H1 (cell line): ENCODE measurements at regions not wholly inside any gene's neighbourhood (a gene's known extent, or its start where the extent isn't known, plus 50 kb on each side); places are given as distances from the start of the nearest gene placed in this dataset.

Experiments used
- CTCF ChIA-PET: fragments of 300-600 bp; sonication (Branson Sonifier 250); formaldehyde crosslinking; loops from one replicate; lab custom pipeline; 2021; ENCODE audit not compliant: partially characterized antibody; lab: Charles Lee
- POLR2A ChIA-PET: fragments of 300-600 bp; sonication (Branson Sonifier 250); formaldehyde crosslinking; loops from one replicate; lab custom pipeline; 2021; ENCODE audit warnings: inconsistent platforms; ENCODE audit not compliant: partially characterized antibody; lab: Charles Lee
- DNase-seq, 2 experiments: peaks; one replicate each; pipeline versions ENCODE4 v3.0.0 to v3.0.0-alpha.2; 2010 to 2022; ENCODE audit warnings: low spot score in 2 of 2, low read depth in 1 of 2, mixed read lengths in 1 of 2
- FAIRE-seq: peaks from 2 replicates; lab custom pipeline; 2011; peaks lifted over from hg19 to GRCh38; lab: Jason Lieb, UNC
- H2AFZ ChIP-seq: 2 replicates; pipeline ENCODE4 v1.8.1; 2012; ENCODE audit warnings: low read length, inconsistent platforms
- H2AK5ac ChIP-seq: 2 replicates; pipeline ENCODE4 v1.6.1; 2013; ENCODE audit warnings: low read depth, low read length
- H2BK120ac ChIP-seq: replicated peaks from 2 replicates; pipeline ENCODE3; 2013; ENCODE audit warnings: low read depth, low read length, inconsistent platforms
- H2BK12ac ChIP-seq: 2 replicates; pipeline ENCODE4 v1.6.1; 2013; ENCODE audit warnings: low read depth, low read length
- H2BK15ac ChIP-seq: 2 replicates; pipeline ENCODE4 v1.6.1; 2013; ENCODE audit warnings: low read length
- H2BK20ac ChIP-seq: 2 replicates; pipeline ENCODE4 v1.6.1; 2013; ENCODE audit warnings: low read length
- H2BK5ac ChIP-seq: 2 replicates; pipeline ENCODE4 v1.6.1; 2013; ENCODE audit warnings: low read depth, low read length
- H3K14ac ChIP-seq: 2 replicates; pipeline ENCODE4 v1.6.1; 2013; ENCODE audit warnings: inconsistent platforms; ENCODE audit not compliant: insufficient read length
- H3K18ac ChIP-seq: 2 replicates; pipeline ENCODE4 v1.6.1; 2013; ENCODE audit warnings: low read length; ENCODE audit errors: extremely low read depth
- H3K23ac ChIP-seq: 2 replicates; pipeline ENCODE4 v1.6.1; 2013; ENCODE audit warnings: inconsistent platforms; ENCODE audit not compliant: insufficient read length
- H3K23me2 ChIP-seq: 2 replicates; pipeline ENCODE4 v1.6.1; 2013; ENCODE audit warnings: low read depth, low read length
- H3K27ac ChIP-seq: 2 replicates; pipeline ENCODE4 v1.6.1; 2011; ENCODE audit warnings: low read depth, low read length, inconsistent platforms
- H3K27me3 ChIP-seq, 4 experiments: replicated peaks in 1 of 4; 1 replicate in 1 of 4; 2 replicates in 3 of 4; pipeline versions ENCODE4 v1.6.1 to v1.8.1; 2011 to 2013; ENCODE audit warnings: low read length in 3 of 4, mild to moderate bottlenecking in 3 of 4, inconsistent platforms in 2 of 4, mixed read lengths in 2 of 4, moderate library complexity in 1 of 4; ENCODE audit not compliant: control insufficient read depth in 3 of 4, insufficient read depth in 3 of 4; ENCODE audit errors: extremely low read depth in 1 of 4
- H3K36me3 ChIP-seq, 4 experiments: 2 replicates each; pipeline versions ENCODE4 v1.6.1 to v1.8.1; 2011 to 2013; ENCODE audit warnings: mild to moderate bottlenecking in 4 of 4, low read length in 3 of 4, moderate library complexity in 2 of 4, control low read depth in 1 of 4, inconsistent platforms in 1 of 4; ENCODE audit not compliant: insufficient read depth in 4 of 4, control insufficient read depth in 2 of 4
- H3K4ac ChIP-seq: replicated peaks from 2 replicates; pipeline ENCODE3; 2013; ENCODE audit warnings: low read length, low read depth, mixed read lengths, inconsistent platforms; ENCODE audit not compliant: insufficient read length
- H3K4me1 ChIP-seq, 4 experiments: replicated peaks in 1 of 4; 1 replicate in 1 of 4; 2 replicates in 3 of 4; pipeline versions ENCODE4 v1.6.1 to v1.8.1; 2011 to 2013; ENCODE audit warnings: low read length in 3 of 4, inconsistent platforms in 2 of 4, mixed read lengths in 1 of 4; ENCODE audit not compliant: insufficient read depth in 4 of 4, control insufficient read depth in 3 of 4
- H3K4me2 ChIP-seq, 2 experiments: 2 replicates each; pipeline versions ENCODE4 v1.6.1 to v1.8.1; 2011 to 2013; ENCODE audit warnings: low read depth in 2 of 2, low read length in 2 of 2, control low read depth in 1 of 2, inconsistent platforms in 1 of 2, mild to moderate bottlenecking in 1 of 2; ENCODE audit not compliant: insufficient read depth in 1 of 2
- H3K4me3 ChIP-seq, 4 experiments: fragments of 200-600, 300-600 bp in 1 of 4; sonication (generic), shearing (Covaris generic), sonication (Bioruptor Twin) in 1 of 4; 2 replicates each; pipeline versions ENCODE4 v1.5.1 to v1.8.1; 2011 to 2016; ENCODE audit warnings: low read length in 4 of 4, low read depth in 3 of 4, control low read depth in 2 of 4, inconsistent platforms in 2 of 4, mild to moderate bottlenecking in 2 of 4, mixed read lengths in 1 of 4, moderate library complexity in 1 of 4; ENCODE audit not compliant: insufficient read depth in 2 of 4; ENCODE audit errors: extremely low read depth in 1 of 4
- H3K56ac ChIP-seq: replicated peaks from 2 replicates; pipeline ENCODE3; 2013; ENCODE audit warnings: low read depth, mild to moderate bottlenecking, mixed read lengths, low read length, inconsistent platforms; ENCODE audit not compliant: insufficient read length
- H3K79me1 ChIP-seq: 2 replicates; pipeline ENCODE4 v1.6.1; 2013; ENCODE audit warnings: low read depth, low read length, control low read depth
- H3K79me2 ChIP-seq, 2 experiments: 2 replicates each; pipeline versions ENCODE4 v1.6.1 to v1.8.1; 2012 to 2013; ENCODE audit warnings: low read length in 2 of 2, mild to moderate bottlenecking in 2 of 2, inconsistent platforms in 1 of 2; ENCODE audit not compliant: insufficient read depth in 2 of 2, control insufficient read depth in 1 of 2
- H3K9ac ChIP-seq, 4 experiments: replicated peaks in 1 of 4; 1 replicate in 1 of 4; 2 replicates in 3 of 4; pipeline versions ENCODE4 v1.6.1 to v1.8.1; 2011 to 2013; ENCODE audit warnings: low read depth in 3 of 4, low read length in 3 of 4, control low read depth in 2 of 4, mild to moderate bottlenecking in 2 of 4, moderate library complexity in 2 of 4, inconsistent platforms in 1 of 4; ENCODE audit errors: extremely low read depth in 1 of 4
- H3K9me3 ChIP-seq, 2 experiments: 2 replicates each; pipeline versions ENCODE4 v1.6.1 to v1.8.1; 2012 to 2013; ENCODE audit warnings: mild to moderate bottlenecking in 2 of 2, moderate library complexity in 2 of 2, control low read depth in 1 of 2, inconsistent platforms in 1 of 2, low read depth in 1 of 2, low read length in 1 of 2, mixed read lengths in 1 of 2; ENCODE audit not compliant: insufficient read depth in 2 of 2
- H4K20me1 ChIP-seq, 2 experiments: replicated peaks in 1 of 2; 2 replicates each; pipeline versions ENCODE3 to v1.8.1; 2011 to 2013; ENCODE audit warnings: inconsistent platforms in 2 of 2, low read length in 2 of 2, mild to moderate bottlenecking in 1 of 2; ENCODE audit not compliant: insufficient read depth in 2 of 2, control insufficient read depth in 1 of 2
- H4K5ac ChIP-seq: 2 replicates; pipeline ENCODE4 v1.6.1; 2013; ENCODE audit warnings: low read length, low read depth, mixed read lengths, inconsistent platforms; ENCODE audit not compliant: insufficient read length
- H4K8ac ChIP-seq: 2 replicates; pipeline ENCODE4 v1.8.0; 2013; ENCODE audit warnings: mild to moderate bottlenecking, moderate library complexity, low read length, inconsistent platforms; ENCODE audit not compliant: insufficient read depth; ENCODE audit errors: extremely low read depth
- H4K91ac ChIP-seq: replicated peaks from 2 replicates; pipeline ENCODE3; 2013; ENCODE audit warnings: low read length, mixed read lengths, inconsistent platforms; ENCODE audit not compliant: insufficient read length
- FOSL1 ChIP-seq: IDR thresholded peaks from 2 replicates; pipeline ENCODE4 v1.6.1; 2011; ENCODE audit warnings: mild to moderate bottlenecking, low read depth, low read length, moderate library complexity; ENCODE audit not compliant: insufficient read depth
- GTF2F1 ChIP-seq: IDR thresholded peaks from 2 replicates; pipeline ENCODE4 v1.6.1; 2012; ENCODE audit warnings: low read depth, low read length, improper control_type of control experiment, borderline replicate concordance
- HDAC2 ChIP-seq, 2 experiments: fragments of 300-600 bp in 1 of 2; sonication (generic) in 1 of 2; IDR thresholded peaks; 2 replicates each; pipeline ENCODE4 v1.6.1; 2011 to 2012; ENCODE audit warnings: low read depth in 2 of 2, low read length in 2 of 2, mild to moderate bottlenecking in 2 of 2, moderate library complexity in 2 of 2, borderline replicate concordance in 1 of 2, inconsistent platforms in 1 of 2
- HDAC6 ChIP-seq: IDR thresholded peaks from one replicate; pipeline ENCODE4 v1.7.1; 2012; ENCODE audit warnings: low read depth, mild to moderate bottlenecking, inconsistent platforms, low read length, moderate library complexity
- KDM1A ChIP-seq: fragments of 200-600, 300-600 bp; sonication (generic); IDR thresholded peaks from 2 replicates; pipeline ENCODE4 v1.7.1; 2016; ENCODE audit warnings: mild to moderate bottlenecking, low read length, borderline replicate concordance
- KDM4A ChIP-seq: IDR thresholded peaks from one replicate; pipeline ENCODE4 v1.7.1; 2012; ENCODE audit warnings: low read depth, mild to moderate bottlenecking, moderate library complexity, low read length, inconsistent platforms; ENCODE audit not compliant: severe bottlenecking
- RNF2 ChIP-seq: fragments of 200-900, 300-1000 bp; sonication (generic); IDR thresholded peaks from 2 replicates; pipeline ENCODE4 v1.7.1; 2016; ENCODE audit warnings: borderline replicate concordance, low read depth, mild to moderate bottlenecking, antibody characterized with exemption, low read length; ENCODE audit not compliant: poor library complexity, severe bottlenecking; ENCODE audit errors: missing control alignments
- SRF ChIP-seq: IDR thresholded peaks from 2 replicates; pipeline ENCODE4 v1.6.1; 2011; ENCODE audit warnings: mild to moderate bottlenecking, low read depth, low read length, moderate library complexity
- TAF1 ChIP-seq: IDR thresholded peaks from 2 replicates; pipeline ENCODE4 v1.6.1; 2011; ENCODE audit warnings: mild to moderate bottlenecking, low read depth, low read length
- TCF12 ChIP-seq: IDR thresholded peaks from 2 replicates; pipeline ENCODE4 v1.6.1; 2011; ENCODE audit warnings: low read depth, mild to moderate bottlenecking, low read length
- ZNF274 ChIP-seq: IDR thresholded peaks from 2 replicates; pipeline ENCODE4 v1.7.0; 2012; ENCODE audit warnings: low read length, borderline replicate concordance; ENCODE audit errors: extremely low read depth
- WGBS, 2 experiments: shearing (Covaris generic) in 1 of 2; methylation state at CpG; one replicate each; pipeline versions ENCODE4 v1.1.6 to v1.1.7; 2013 to 2015; ENCODE audit warnings: low lambda C conversion rate in 2 of 2, mixed read lengths in 2 of 2, inconsistent platforms in 1 of 2, low coverage in 1 of 2, missing lambda C conversion rate in 1 of 2; ENCODE audit not compliant: insufficient replicate concordance in 2 of 2, insufficient coverage in 1 of 2, insufficient read length in 1 of 2; ENCODE audit errors: extremely low coverage in 1 of 2, missing lambda C conversion rate in 1 of 2; 5-methylcytosine and 5-hydroxymethylcytosine counted together
- TF ChIP-seq, protein P1 (sequence below), 3 experiments: IDR thresholded peaks; 1 replicate in 2 of 3; 2 replicates in 1 of 3; pipeline versions ENCODE4 v1.5.1 to v1.6.1; 2011; ENCODE audit warnings: low read length in 3 of 3, mild to moderate bottlenecking in 3 of 3, inconsistent platforms in 2 of 3, low read depth in 1 of 3, moderate library complexity in 1 of 3; ENCODE audit not compliant: insufficient read depth in 1 of 3; ENCODE audit errors: control extremely low read depth in 1 of 3

DNA sequence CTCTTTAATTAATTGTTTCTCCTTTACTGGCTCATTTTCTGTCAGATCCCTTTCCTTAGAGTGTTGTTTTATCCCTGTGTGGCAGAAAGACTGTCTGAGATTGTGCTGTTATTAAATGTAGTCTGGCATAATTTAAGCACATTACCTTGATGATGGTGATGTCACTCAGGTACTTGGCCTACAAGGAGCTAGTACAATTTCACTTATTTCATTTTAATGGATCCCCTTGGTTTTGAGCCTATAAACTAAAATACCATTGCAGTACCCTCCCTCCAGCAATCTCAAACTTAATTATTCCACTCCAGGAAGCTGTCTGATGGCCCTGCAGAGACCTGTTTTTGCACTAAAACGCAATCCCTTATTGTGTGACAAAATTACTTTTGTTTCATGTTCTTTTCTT, 968.6 kb downstream of the ADGRL3 start:
- H4K5ac ChIP-seq, result no peak overlapping the region
- H3K56ac ChIP-seq, result no peak overlapping the region
- H2BK120ac ChIP-seq, result no peak overlapping the region
- no peak for DNase-seq
- no peak overlapping the region for H3K23ac ChIP-seq
- H3K27ac ChIP-seq, result no peak overlapping the region
- H3K4me1 ChIP-seq, result peaks cover 0 to 2% (median 0%) of the 10 kb centered on the region in 4 experiments; a peak in 1 of 7 replicates
- H3K9me3 ChIP-seq, result no peaks in the 10 kb centered on the region
- 86% methylated on average over 1 of the region's 1 CpG; no CpG with 5 or more reads in 1 of the 2 experiments for WGBS, 2 experiments
- H3K23me2 ChIP-seq, result no peaks in the 10 kb centered on the region
- no peak overlapping the region for H2BK20ac ChIP-seq
- H2BK15ac ChIP-seq, result no peak overlapping the region
- no peaks in the 10 kb centered on the region for H4K20me1 ChIP-seq
- no peak overlapping the region for H3K4me3 ChIP-seq
- H3K79me1 ChIP-seq, result no peaks in the 10 kb centered on the region
- no peak overlapping the region for H3K4ac ChIP-seq
- no peak overlapping the region for H3K4me2 ChIP-seq
- H2AK5ac ChIP-seq, result no peak overlapping the region
- H4K91ac ChIP-seq, result no peak overlapping the region
- no peaks in the 10 kb centered on the region for H3K36me3 ChIP-seq
- no peak overlapping the region for H3K14ac ChIP-seq
- ChIA-PET POLR2A (no interaction called here), CTCF (no interaction called here)
- FAIRE-seq, result no peak
- no peaks in the 10 kb centered on the region for H3K27me3 ChIP-seq
- no peak overlapping the region for H3K18ac ChIP-seq
- H2AFZ ChIP-seq, result no peak overlapping the region
- H2BK5ac ChIP-seq, result no peak overlapping the region
- no peak overlapping the region for H3K9ac ChIP-seq
- no peaks in the 10 kb centered on the region for H3K79me2 ChIP-seq
- H2BK12ac ChIP-seq, result no peak overlapping the region
- H4K8ac ChIP-seq, result no peak overlapping the region
- TF ChIP-seq KDM4A, result no peak
- no peak for TF ChIP-seq RNF2
- no peak for TF ChIP-seq TCF12
- no peak for TF ChIP-seq GTF2F1
- TF ChIP-seq, protein P1, sequence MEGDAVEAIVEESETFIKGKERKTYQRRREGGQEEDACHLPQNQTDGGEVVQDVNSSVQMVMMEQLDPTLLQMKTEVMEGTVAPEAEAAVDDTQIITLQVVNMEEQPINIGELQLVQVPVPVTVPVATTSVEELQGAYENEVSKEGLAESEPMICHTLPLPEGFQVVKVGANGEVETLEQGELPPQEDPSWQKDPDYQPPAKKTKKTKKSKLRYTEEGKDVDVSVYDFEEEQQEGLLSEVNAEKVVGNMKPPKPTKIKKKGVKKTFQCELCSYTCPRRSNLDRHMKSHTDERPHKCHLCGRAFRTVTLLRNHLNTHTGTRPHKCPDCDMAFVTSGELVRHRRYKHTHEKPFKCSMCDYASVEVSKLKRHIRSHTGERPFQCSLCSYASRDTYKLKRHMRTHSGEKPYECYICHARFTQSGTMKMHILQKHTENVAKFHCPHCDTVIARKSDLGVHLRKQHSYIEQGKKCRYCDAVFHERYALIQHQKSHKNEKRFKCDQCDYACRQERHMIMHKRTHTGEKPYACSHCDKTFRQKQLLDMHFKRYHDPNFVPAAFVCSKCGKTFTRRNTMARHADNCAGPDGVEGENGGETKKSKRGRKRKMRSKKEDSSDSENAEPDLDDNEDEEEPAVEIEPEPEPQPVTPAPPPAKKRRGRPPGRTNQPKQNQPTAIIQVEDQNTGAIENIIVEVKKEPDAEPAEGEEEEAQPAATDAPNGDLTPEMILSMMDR (IDR thresholded peaks at IDR 0.05; ENCODE audit: control extremely low read depth in 1 of 3, insufficient read depth in 1 of 3, low read depth in 1 of 3, low read length in 3 of 3), result no peak
- TF ChIP-seq TAF1, result no peak
- TF ChIP-seq HDAC6, result no peak
- no peak for TF ChIP-seq HDAC2 (IDR thresholded peaks at IDR 0.05; ENCODE audit: borderline replicate concordance in 1 of 2, low read depth in 2 of 2, low read length in 2 of 2)
- no peak for TF ChIP-seq FOSL1
- TF ChIP-seq ZNF274, result no peak
- no peak for TF ChIP-seq KDM1A
- no peak for TF ChIP-seq SRF
